Activated CD4-positive, alpha-beta memory T cell treated with anti-CD3 and anti-CD28 coated beads, Interleukin-2, amount 10 ng/mL, durations not matched to agents 7 days and 5 days (primary cell): ENCODE measurements at regions not wholly inside any gene's neighbourhood (a gene's known extent, or its start where the extent isn't known, plus 50 kb on each side); places are given as distances from the start of the nearest gene placed in this dataset.

ENCODE experiments used
- CTCF ChIA-PET: fragments of 350-600 bp; sonication (Branson Sonifier 250); formaldehyde crosslinking; loops from one replicate; lab custom pipeline; 2021; ENCODE audit warnings: antibody characterized with exemption, inconsistent platforms; lab: Charles Lee
- POLR2A ChIA-PET: fragments of 350-600 bp; sonication (Branson Sonifier 250); formaldehyde crosslinking; loops from one replicate; lab custom pipeline; 2021; ENCODE audit warnings: antibody characterized with exemption; lab: Charles Lee
- DNase-seq: peaks from one replicate; pipeline ENCODE4 v3.0.0-alpha.2; 2020
- H3K27ac Mint-ChIP-seq: one replicate; pipeline ENCODE4 v1.8.0; 2021; ENCODE audit warnings: mild to moderate bottlenecking, mixed read lengths
- H3K27me3 Mint-ChIP-seq: one replicate; pipeline ENCODE4 v1.8.0; 2021; ENCODE audit warnings: mixed read lengths
- H3K36me3 Mint-ChIP-seq: one replicate; pipeline ENCODE4 v1.8.0; 2021; ENCODE audit warnings: low read depth, mixed read lengths
- H3K4me1 Mint-ChIP-seq: one replicate; pipeline ENCODE4 v1.8.0; 2021; ENCODE audit warnings: mixed read lengths
- H3K4me3 Mint-ChIP-seq: one replicate; pipeline ENCODE4 v1.8.0; 2021; ENCODE audit warnings: mild to moderate bottlenecking, mixed read lengths
- H3K9me3 Mint-ChIP-seq: one replicate; pipeline ENCODE4 v1.8.0; 2021; ENCODE audit warnings: mixed read lengths

DNA sequence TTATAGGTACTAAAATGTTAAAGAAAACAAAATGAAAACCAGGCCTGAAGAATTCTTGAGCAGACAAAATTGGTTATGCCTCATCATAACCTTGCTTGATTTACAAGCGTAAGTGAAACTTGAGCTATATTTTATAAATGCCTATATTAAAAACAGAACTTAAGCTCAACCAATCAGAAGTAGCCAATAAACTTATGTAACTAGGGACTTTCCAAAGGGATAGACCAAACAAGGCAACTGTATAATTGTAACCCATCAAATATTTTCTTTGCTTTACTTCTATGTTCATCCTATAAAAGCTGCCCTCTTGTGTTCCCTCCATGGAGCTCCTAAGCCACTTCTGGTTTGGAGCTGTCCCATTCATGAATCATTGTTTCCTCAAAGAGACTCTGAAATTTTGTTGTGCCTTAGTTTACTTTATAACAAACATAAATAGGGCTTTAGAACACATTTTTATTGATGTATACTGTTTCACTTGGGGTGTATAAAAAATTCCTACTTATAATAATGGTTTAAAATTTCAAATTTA, 101.6 kb upstream of the CARMIL1 start:
- H3K27me3 Mint-ChIP-seq: no peaks in the 10 kb centered on the region
- POLR2A ChIA-PET: interaction anchor here (0.6 to 6.4 kb wide), 4 partner anchors 12 to 42 kb away, joined by 3 to 38 read pairs (median 4); no protein-coding TSS in a partner anchor
- CTCF ChIA-PET: no interaction called here
- H3K36me3 Mint-ChIP-seq: peaks cover 5% of the 10 kb centered on the region
- no peak overlapping the region for H3K4me3 Mint-ChIP-seq
- peaks cover 77% of the 10 kb centered on the region for H3K4me1 Mint-ChIP-seq
- no peaks in the 10 kb centered on the region for H3K9me3 Mint-ChIP-seq
- no peak for DNase-seq
- no peak overlapping the region for H3K27ac Mint-ChIP-seq

DNA sequence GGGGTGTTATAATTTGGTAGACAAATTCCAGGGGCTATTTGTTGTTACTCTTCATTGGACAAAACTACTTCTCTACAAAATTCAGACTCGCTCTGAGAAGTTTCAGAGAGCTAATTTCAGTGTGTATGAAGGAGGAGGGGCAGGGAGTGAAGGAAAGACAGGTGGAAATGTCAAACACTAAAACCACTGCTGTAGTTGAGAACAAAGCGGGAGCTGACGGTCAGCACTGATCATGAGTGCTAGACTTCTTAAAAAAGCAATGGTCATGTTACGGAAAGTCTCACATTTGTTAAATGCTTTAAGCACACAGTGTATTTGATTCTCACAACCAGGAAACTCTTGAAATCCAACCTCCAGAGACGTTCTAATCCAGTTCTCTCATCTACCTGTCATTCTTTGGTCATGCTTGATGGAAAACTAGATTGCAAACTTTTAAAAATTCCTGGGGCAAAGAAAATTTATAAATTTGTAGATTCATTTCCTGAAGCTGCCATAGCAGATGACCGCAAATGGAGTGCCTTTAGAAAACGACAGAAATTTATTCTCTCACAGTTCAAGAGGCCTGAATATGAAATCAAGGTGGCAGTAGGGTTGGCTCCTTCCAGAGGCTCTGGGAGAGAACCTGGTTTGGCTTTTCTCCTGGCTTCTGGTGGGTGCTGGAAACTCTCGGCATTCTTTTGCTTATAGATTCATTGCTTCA, 100.7 kb upstream of the CARMIL1 start:
- Mint-ChIP-seq H3K4me1 (peaks cover 77% of the 10 kb centered on the region), H3K9me3 (no peaks in the 10 kb centered on the region), H3K36me3 (no peaks in the 10 kb centered on the region), H3K27ac (peak overlapping the region; percentile 63), H3K4me3 (no peak overlapping the region), H3K27me3 (no peaks in the 10 kb centered on the region)
- CTCF ChIA-PET: no interaction called here
- POLR2A ChIA-PET: interaction anchor here (0.6 to 6.4 kb wide), 6 partner anchors 13 to 46 kb away, joined by 3 to 38 read pairs (median 3); no protein-coding TSS in a partner anchor
- DNase-seq: no peak

DNA sequence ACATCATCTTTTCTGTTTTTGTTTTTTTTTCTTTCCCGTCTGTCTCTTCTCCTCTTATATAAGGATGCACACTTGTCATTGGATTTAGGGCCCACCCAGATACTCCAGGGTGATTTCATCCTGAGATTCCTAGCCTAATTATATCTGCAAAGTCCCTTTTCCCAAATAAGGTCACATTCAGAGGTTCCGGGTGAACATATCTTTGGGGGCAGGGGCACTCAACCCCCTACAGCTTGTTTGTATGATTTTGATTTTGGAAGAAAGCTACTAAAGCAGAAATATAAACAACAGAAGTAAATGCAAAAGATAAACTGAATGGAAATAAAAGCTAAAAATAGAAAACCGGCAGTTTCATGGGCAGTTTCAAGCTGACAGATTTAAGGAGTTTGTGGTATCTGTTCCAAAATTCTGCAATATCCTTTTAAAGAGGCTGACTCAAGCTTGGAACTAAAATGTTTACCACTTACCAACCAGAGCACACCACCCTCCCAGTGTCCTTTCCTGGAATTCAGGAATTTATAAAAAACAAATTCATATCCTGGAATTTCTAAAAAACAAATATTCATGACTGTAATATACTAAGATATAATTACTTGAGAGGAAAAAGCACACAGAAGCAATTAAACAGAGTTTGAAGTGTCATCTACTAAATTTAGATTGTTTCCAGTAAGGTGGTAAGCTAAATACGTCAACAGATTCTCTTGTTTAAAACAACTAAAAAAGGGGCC, 100.0 kb upstream of the CARMIL1 start:
- Mint-ChIP-seq H3K9me3 (no peaks in the 10 kb centered on the region), H3K27me3 (no peaks in the 10 kb centered on the region), H3K27ac (peak overlapping the region; percentile 63), H3K36me3 (no peaks in the 10 kb centered on the region), H3K4me3 (no peak overlapping the region), H3K4me1 (peaks cover 70% of the 10 kb centered on the region)
- DNase-seq: no peak
- ChIA-PET POLR2A (interaction anchor here (0.7 to 6.4 kb wide), 5 partner anchors 13 to 47 kb away, joined by 3 to 38 read pairs (median 3); no protein-coding TSS in a partner anchor), CTCF (no interaction called here)

DNA sequence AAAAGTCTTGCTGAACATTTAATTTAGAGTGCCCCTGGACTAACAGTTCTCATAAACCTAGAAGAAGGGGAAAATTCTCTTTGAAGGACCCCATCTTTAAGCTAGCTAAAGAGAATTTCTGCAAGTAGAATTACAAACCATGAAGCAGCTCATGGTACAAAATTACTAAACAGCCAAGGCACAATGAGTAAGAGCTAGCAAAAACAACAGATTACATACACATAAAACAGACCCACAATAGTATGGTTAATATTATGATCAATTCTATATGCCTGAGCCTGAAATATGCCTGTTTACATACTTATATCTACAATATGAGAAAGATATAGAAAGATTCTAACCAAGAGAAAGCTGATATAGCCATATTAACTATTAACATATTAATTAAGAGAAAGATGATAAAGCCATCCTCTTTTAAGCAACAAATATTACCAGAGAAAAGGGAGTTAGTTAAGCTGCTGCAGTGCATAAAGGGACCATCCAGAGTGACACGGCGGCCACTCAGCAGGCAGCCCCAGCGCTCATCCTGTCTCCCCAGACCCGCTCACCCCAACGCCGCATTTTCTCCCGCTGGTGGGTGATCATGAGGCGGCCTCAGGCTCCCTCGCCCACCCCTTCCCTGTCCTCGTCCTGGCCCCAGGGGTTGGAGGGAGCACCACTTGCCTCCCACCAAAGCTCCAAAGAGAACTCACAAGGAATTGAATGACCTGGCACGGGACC, 98.4 kb upstream of the CARMIL1 start:
- Mint-ChIP-seq H3K36me3 (no peaks in the 10 kb centered on the region), H3K4me1 (peaks cover 59% of the 10 kb centered on the region), H3K27ac (no peak overlapping the region), H3K4me3 (no peak overlapping the region), H3K9me3 (no peaks in the 10 kb centered on the region), H3K27me3 (no peaks in the 10 kb centered on the region)
- CTCF ChIA-PET: interaction anchor here (0.8 to 1.2 kb wide), 3 partner anchors 16 to 42 kb away, joined by 3 to 6 read pairs (median 3); no protein-coding TSS in a partner anchor
- DNase-seq: no peak
- POLR2A ChIA-PET: interaction anchor here (0.7 to 6.4 kb wide), 4 partner anchors 10 to 45 kb away, joined by 3 to 38 read pairs (median 8); no protein-coding TSS in a partner anchor

DNA sequence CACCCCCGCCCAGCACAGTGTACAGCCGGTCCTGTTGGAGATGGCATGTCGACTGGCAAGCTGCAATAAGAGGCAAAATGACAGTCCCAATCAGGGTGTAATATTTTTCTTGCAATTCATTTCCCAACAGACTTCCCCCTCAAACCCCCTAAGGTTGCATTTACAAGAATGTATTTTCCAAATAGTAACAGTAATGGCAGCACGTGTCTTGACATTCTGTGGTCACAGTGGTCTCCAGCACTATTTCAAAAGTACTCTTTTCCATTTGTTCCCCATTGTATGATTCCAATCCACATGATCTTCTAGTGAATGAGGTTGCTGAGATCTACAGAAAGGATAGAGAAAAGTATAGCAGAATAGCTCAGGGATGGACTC, 97.8 kb upstream of the CARMIL1 start:
- no peaks in the 10 kb centered on the region for H3K9me3 Mint-ChIP-seq
- ChIA-PET CTCF (interaction anchor here (0.7 to 1.2 kb wide), 2 partner anchors 16 to 159 kb away, joined by 3 read pairs; no protein-coding TSS in a partner anchor), POLR2A (interaction anchor here (1.4 to 6.4 kb wide), 3 partner anchors 10 to 45 kb away, joined by 5 to 38 read pairs (median 10); no protein-coding TSS in a partner anchor)
- H3K27ac Mint-ChIP-seq: no peak overlapping the region
- no peaks in the 10 kb centered on the region for H3K36me3 Mint-ChIP-seq
- peaks cover 54% of the 10 kb centered on the region for H3K4me1 Mint-ChIP-seq
- DNase-seq: no peak
- H3K27me3 Mint-ChIP-seq: no peaks in the 10 kb centered on the region
- H3K4me3 Mint-ChIP-seq: no peak overlapping the region

DNA sequence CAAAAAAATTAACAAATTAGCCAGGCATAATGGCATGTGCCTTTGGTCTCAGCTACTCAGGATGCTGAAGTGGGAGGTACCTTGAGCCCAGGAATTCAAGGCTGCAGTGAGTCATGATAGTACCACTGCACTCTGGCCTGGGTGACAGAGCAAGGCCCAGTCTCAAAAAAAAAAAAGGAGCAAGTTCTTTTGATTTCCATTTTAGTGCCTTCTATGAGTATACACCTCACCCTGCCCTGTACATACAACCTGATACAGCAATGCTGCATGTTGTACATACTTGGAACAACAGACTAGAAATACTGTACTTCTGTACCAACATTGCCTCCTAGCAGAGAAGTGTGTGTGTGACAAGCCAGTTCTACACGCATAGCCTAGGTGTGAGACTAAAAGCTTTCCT, 97.3 kb upstream of the CARMIL1 start:
- H3K27ac Mint-ChIP-seq: peak overlapping the region; percentile 7
- H3K4me3 Mint-ChIP-seq: no peak overlapping the region
- POLR2A ChIA-PET: interaction anchor here (2.8 to 6.4 kb wide), 2 partner anchors 43 to 46 kb away, joined by 10 to 38 read pairs; no protein-coding TSS in a partner anchor
- CTCF ChIA-PET: interaction anchor here (0.7 to 1.6 kb wide), 3 partner anchors 17 to 160 kb away, joined by 3 to 4 read pairs (median 3); no protein-coding TSS in a partner anchor
- peaks cover 54% of the 10 kb centered on the region for H3K4me1 Mint-ChIP-seq
- no peaks in the 10 kb centered on the region for H3K36me3 Mint-ChIP-seq
- no peaks in the 10 kb centered on the region for H3K9me3 Mint-ChIP-seq
- no peak for DNase-seq
- no peaks in the 10 kb centered on the region for H3K27me3 Mint-ChIP-seq

DNA sequence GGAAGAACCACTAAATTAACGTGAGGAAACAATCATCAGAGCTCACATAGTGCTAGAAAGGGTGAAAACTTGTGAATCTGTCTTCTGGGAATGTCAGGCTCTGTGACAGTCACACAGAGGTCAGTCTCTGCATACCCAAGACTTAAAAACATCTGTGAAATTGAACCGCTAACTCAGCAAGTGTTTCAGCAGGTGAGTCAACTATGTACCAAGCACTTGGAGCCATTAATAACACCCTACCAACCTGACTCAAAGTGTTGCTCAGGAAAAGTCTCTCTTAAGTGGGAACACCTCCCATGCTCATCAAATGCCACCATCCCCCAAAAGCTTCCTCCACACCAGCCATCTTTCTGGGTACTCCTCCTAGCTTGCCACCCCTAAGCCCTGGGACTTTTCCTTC, 92.3 kb upstream of the CARMIL1 start:
- Mint-ChIP-seq H3K9me3 (no peaks in the 10 kb centered on the region), H3K36me3 (no peaks in the 10 kb centered on the region), H3K27ac (no peak overlapping the region), H3K4me3 (no peak overlapping the region), H3K27me3 (peaks cover 13% of the 10 kb centered on the region), H3K4me1 (peaks cover 21% of the 10 kb centered on the region)
- CTCF ChIA-PET: no interaction called here
- POLR2A ChIA-PET: interaction anchor here (0.8 kb wide), 1 partner anchor 49 kb away, joined by 3 read pairs; no protein-coding TSS in a partner anchor
- no peak for DNase-seq

DNA sequence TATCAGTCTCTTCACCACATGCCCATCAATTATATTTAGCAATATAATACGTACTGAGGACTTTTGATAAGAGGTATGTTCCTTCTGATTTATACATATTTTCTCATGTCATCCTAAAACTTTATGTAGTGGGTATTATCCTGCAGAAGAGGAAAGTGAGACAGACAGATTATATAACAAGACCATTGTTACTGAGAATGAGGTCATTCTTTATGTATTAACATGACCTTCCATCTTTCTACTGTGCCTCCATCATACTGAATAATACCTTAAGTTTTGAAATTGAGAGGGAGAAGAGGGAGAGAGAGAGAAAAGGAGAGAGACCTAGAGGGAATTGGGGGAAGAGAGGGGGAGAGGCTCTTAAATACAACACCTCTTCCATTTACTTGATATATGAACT, 90.9 kb upstream of the CARMIL1 start:
- ChIA-PET POLR2A (no interaction called here), CTCF (no interaction called here)
- Mint-ChIP-seq H3K9me3 (no peaks in the 10 kb centered on the region), H3K4me3 (no peak overlapping the region), H3K4me1 (peaks cover 9% of the 10 kb centered on the region), H3K27ac (no peak overlapping the region), H3K36me3 (no peaks in the 10 kb centered on the region), H3K27me3 (peaks cover 18% of the 10 kb centered on the region)
- no peak for DNase-seq

DNA sequence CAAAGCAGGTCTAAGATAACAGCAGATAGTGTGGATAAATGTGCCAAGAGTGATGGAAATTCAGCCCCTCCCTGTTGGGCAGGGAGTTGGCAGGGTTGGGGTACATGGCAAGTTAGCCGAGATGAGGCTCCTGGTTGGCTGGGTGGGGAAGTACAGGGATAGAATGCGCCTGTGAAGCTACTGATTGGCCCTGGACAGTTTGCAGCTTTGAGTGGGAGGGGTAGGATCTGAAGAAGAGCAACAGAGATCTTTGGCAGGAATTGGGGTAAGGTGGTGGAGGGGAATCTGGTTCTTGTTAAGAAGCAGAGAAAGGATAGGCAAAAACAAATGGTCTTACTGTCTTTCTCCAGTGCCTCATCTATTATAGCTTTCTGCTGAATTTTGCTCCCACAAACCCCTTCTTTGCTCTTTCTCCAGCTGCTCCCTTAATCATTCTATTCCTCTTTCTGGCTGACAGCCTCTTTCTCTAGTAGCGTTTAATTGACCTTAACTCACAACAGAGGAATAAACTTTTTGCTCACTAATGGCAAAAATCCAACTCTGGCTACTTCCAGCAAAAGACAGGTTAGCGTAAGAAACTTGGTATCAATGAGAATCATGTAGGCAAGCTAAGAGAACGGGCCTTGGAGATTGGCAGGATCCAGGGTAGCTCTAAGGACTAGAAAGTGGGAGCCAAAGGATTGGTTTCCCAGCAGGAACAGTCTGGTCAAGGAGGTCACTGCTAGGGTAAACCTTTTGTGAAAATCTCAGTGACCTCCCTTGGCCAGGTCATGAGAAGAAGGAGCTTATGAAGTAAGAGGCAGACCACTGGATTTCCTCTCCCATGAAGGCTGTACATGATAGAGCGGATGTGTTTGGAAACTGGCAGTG, 86.3 kb upstream of the CARMIL1 start:
- no peaks in the 10 kb centered on the region for H3K36me3 Mint-ChIP-seq
- no peaks in the 10 kb centered on the region for H3K4me1 Mint-ChIP-seq
- no peak overlapping the region for H3K27ac Mint-ChIP-seq
- POLR2A ChIA-PET: no interaction called here
- no peak for DNase-seq
- CTCF ChIA-PET: interaction anchor here (0.7 to 1.2 kb wide), 2 partner anchors 30 to 178 kb away, joined by 3 to 4 read pairs; no protein-coding TSS in a partner anchor
- peaks cover 17% of the 10 kb centered on the region for H3K27me3 Mint-ChIP-seq
- no peak overlapping the region for H3K4me3 Mint-ChIP-seq
- no peaks in the 10 kb centered on the region for H3K9me3 Mint-ChIP-seq

DNA sequence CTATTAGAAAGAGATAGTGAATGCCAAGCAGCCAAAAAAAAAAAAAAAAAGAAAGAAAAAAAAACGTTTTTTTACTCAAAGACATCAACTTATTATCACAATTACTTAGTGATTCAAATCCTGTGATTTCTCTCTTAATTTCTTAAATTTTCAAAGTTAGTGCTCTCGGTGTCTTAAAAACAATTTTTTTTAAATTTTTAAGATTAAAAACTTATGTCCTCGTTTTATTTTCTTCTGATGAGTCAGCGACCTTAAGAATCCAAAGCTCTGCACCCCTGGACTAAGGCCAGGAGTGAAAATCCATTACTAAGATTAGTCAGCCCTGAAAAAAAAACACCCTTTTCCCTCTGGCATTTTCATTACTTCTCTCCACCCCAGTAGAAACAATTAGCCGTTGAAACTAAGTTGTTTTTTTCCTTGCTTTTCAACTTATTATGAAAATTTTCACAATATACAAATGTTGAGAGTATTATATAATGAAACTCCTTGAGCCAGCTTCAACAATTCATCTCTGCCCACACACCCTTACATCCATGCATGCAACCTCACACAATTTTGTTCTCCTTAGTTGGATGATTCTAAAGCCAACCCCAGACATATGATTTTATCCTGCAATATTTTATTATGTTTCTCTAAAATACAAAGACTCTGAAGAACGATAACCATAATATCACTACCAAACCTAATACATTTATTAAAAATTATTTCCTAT, 85.6 kb upstream of the CARMIL1 start:
- no peak overlapping the region for H3K4me3 Mint-ChIP-seq
- CTCF ChIA-PET: interaction anchor here (0.7 to 1.2 kb wide), 2 partner anchors 29 to 177 kb away, joined by 3 to 4 read pairs; no protein-coding TSS in a partner anchor
- peaks cover 12% of the 10 kb centered on the region for H3K27me3 Mint-ChIP-seq
- DNase-seq: no peak
- H3K27ac Mint-ChIP-seq: no peak overlapping the region
- H3K9me3 Mint-ChIP-seq: no peaks in the 10 kb centered on the region
- no peaks in the 10 kb centered on the region for H3K36me3 Mint-ChIP-seq
- POLR2A ChIA-PET: no interaction called here
- H3K4me1 Mint-ChIP-seq: no peaks in the 10 kb centered on the region

DNA sequence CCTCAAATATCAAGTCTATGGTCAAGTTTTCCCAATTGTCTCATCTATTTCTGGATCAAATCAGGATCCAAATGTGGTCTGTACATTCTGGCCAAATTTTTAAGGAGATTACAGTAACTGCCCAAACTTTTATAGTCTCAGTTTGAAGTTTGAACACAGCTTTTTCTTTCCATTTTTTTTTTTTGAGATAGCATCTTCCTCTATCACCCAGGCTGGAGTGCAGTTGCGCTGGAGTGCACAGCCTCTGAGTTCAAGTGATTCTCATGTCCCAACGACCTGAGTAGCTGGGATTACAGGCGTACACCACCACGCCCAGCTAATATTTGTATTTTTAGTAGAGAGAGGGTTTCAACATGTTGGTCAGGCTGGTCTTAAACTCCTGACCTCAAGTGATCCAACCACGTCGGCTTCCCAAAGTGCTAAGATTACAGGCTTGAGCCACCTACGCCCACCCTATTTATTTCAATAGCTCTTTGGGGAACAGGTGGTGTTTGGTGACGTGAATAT, 84.9 kb upstream of the CARMIL1 start:
- H3K36me3 Mint-ChIP-seq: no peaks in the 10 kb centered on the region
- H3K27me3 Mint-ChIP-seq: peaks cover 12% of the 10 kb centered on the region
- no peaks in the 10 kb centered on the region for H3K9me3 Mint-ChIP-seq
- POLR2A ChIA-PET: no interaction called here
- no peaks in the 10 kb centered on the region for H3K4me1 Mint-ChIP-seq
- CTCF ChIA-PET: interaction anchor here (1.2 kb wide), 1 partner anchor 29 kb away, joined by 4 read pairs; no protein-coding TSS in a partner anchor
- no peak for DNase-seq
- H3K27ac Mint-ChIP-seq: no peak overlapping the region
- H3K4me3 Mint-ChIP-seq: no peak overlapping the region
